ENCODE measurements at regions not wholly inside any gene's neighbourhood (a gene's known extent, or its start where the extent isn't known, plus 50 kb on each side); places are given as distances from the start of the nearest gene placed in this dataset.

GRCh38 chr2:102927854-102928267, 166.0 kb downstream of the TMEM182 start:
- 96% methylated on average over 5 of the region's 5 CpGs; no CpG with 5 or more reads in 1 of the 2 experiments for WGBS, 2 experiments (ENCODE audit: extremely low coverage in 1 of 2, insufficient coverage in 1 of 2, insufficient read length in 1 of 2, insufficient replicate concordance in 2 of 2, low coverage in 1 of 2, low lambda C conversion rate in 2 of 2, missing lambda C conversion rate in 1 of 2)
- no peaks in the 10 kb centered on the region for H3K4me1 ChIP-seq (replicated peaks in 1 of 4; ENCODE audit: control insufficient read depth in 3 of 4, insufficient read depth in 4 of 4, low read length in 3 of 4)
- ChIA-PET CTCF (ENCODE audit: partially characterized antibody) (interaction anchor here (0.5 to 1.1 kb wide), 2 partner anchors 17 to 71 kb away, joined by 3 to 4 read pairs; no protein-coding TSS in a partner anchor), POLR2A (ENCODE audit: partially characterized antibody) (no interaction called here)
- H2BK120ac ChIP-seq (replicated peaks; ENCODE audit: low read depth, low read length): no peak overlapping the region
- H3K79me2 ChIP-seq (ENCODE audit: control insufficient read depth in 1 of 2, insufficient read depth in 2 of 2, low read length in 2 of 2): no peaks in the 10 kb centered on the region
- H3K27me3 ChIP-seq (replicated peaks in 1 of 4; ENCODE audit: control insufficient read depth in 3 of 4, extremely low read depth in 1 of 4, insufficient read depth in 3 of 4, low read length in 3 of 4): no peaks in the 10 kb centered on the region
- H2AK5ac ChIP-seq (ENCODE audit: low read depth, low read length): no peak overlapping the region
- no peaks in the 10 kb centered on the region for H3K9me3 ChIP-seq (ENCODE audit: insufficient read depth in 2 of 2, low read depth in 1 of 2, low read length in 1 of 2)
- TF ChIP-seq SUZ12 (IDR thresholded peaks at IDR 0.05; ENCODE audit: low read length): no peak
- TF ChIP-seq KDM5A (IDR thresholded peaks at IDR 0.05; ENCODE audit: low read length): no peak
- TF ChIP-seq GTF2F1 (IDR thresholded peaks at IDR 0.05; ENCODE audit: borderline replicate concordance, low read depth, low read length): no peak
- TF ChIP-seq CEBPB (IDR thresholded peaks at IDR 0.05; ENCODE audit: low read depth, low read length): no peak
- TF ChIP-seq USF2 (IDR thresholded peaks at IDR 0.05; ENCODE audit: low read length): no peak
- no peak for TF ChIP-seq MAFK (IDR thresholded peaks at IDR 0.05; ENCODE audit: low read depth, low read length)
- TF ChIP-seq CBX8 (IDR thresholded peaks at IDR 0.05; ENCODE audit: borderline replicate concordance, low read depth, low read length): no peak
- no peak for TF ChIP-seq BCL11A (IDR thresholded peaks at IDR 0.05; ENCODE audit: low read depth in 2 of 2, low read length in 2 of 2)
- TF ChIP-seq TCF12 (IDR thresholded peaks at IDR 0.05; ENCODE audit: low read depth, low read length): no peak
- no peak for TF ChIP-seq SP4 (IDR thresholded peaks at IDR 0.05; ENCODE audit: low read length)
- TF ChIP-seq NRF1 (IDR thresholded peaks at IDR 0.05; ENCODE audit: low read depth, low read length): no peak
- TF ChIP-seq HDAC6 (IDR thresholded peaks at IDR 0.05; ENCODE audit: low read depth, low read length): no peak
- TF ChIP-seq SP1 (IDR thresholded peaks at IDR 0.05; ENCODE audit: low read depth, low read length): no peak
- no peaks in the 10 kb centered on the region for H4K20me1 ChIP-seq (replicated peaks in 1 of 2; ENCODE audit: control insufficient read depth in 1 of 2, insufficient read depth in 2 of 2, low read length in 2 of 2)
- FAIRE-seq (no peak), DNase-seq (ENCODE audit: low read depth in 1 of 2, low spot score in 2 of 2) (no peak)
- no peak overlapping the region for H2BK12ac ChIP-seq (ENCODE audit: low read depth, low read length)
- H4K91ac ChIP-seq (replicated peaks; ENCODE audit: insufficient read length, low read length): no peak overlapping the region
- H3K14ac ChIP-seq (ENCODE audit: insufficient read length): no peak overlapping the region
- H2AFZ ChIP-seq (ENCODE audit: low read length): no peak overlapping the region
- no peak overlapping the region for H3K9ac ChIP-seq (replicated peaks in 1 of 4; ENCODE audit: extremely low read depth in 1 of 4, low read depth in 3 of 4, low read length in 3 of 4)
- H3K79me1 ChIP-seq (ENCODE audit: low read depth, low read length): no peaks in the 10 kb centered on the region
- H3K27ac ChIP-seq (ENCODE audit: low read depth, low read length): no peak overlapping the region
- H3K36me3 ChIP-seq (ENCODE audit: control insufficient read depth in 2 of 4, insufficient read depth in 4 of 4, low read length in 3 of 4): no peaks in the 10 kb centered on the region
- H3K23me2 ChIP-seq (ENCODE audit: low read depth, low read length): no peaks in the 10 kb centered on the region
- H3K18ac ChIP-seq (ENCODE audit: extremely low read depth, low read length): no peak overlapping the region
- H3K56ac ChIP-seq (replicated peaks; ENCODE audit: insufficient read length, low read depth, low read length): no peak overlapping the region
- H3K4ac ChIP-seq (replicated peaks; ENCODE audit: insufficient read length, low read depth, low read length): no peak overlapping the region
- no peak overlapping the region for H3K4me3 ChIP-seq (ENCODE audit: extremely low read depth in 1 of 4, insufficient read depth in 2 of 4, low read depth in 3 of 4, low read length in 4 of 4)
- H2BK15ac ChIP-seq (ENCODE audit: low read length): no peak overlapping the region
- H4K5ac ChIP-seq (ENCODE audit: insufficient read length, low read depth, low read length): no peak overlapping the region
- no peak overlapping the region for H2BK20ac ChIP-seq (ENCODE audit: low read length)
- no peak overlapping the region for H2BK5ac ChIP-seq (ENCODE audit: low read depth, low read length)
- H3K23ac ChIP-seq (ENCODE audit: insufficient read length): no peak overlapping the region
- H4K8ac ChIP-seq (ENCODE audit: extremely low read depth, insufficient read depth, low read length): no peak overlapping the region
- no peak overlapping the region for H3K4me2 ChIP-seq (ENCODE audit: insufficient read depth in 1 of 2, low read depth in 2 of 2, low read length in 2 of 2)
